Stimulated activated CD4-positive, alpha-beta T cell treated with anti-CD3 and anti-CD28 coated beads, Interleukin-1b, Interleukin-23, amount 100 ng/mL, for 4 hours (primary cell): ENCODE measurements at regions not wholly inside any gene's neighbourhood (a gene's known extent, or its start where the extent isn't known, plus 50 kb on each side); places are given as distances from the start of the nearest gene placed in this dataset.

Experiments
- DNase-seq, 2 donors: peaks; one replicate each; pipeline ENCODE4 v3.0.0-alpha.2; 2020; ENCODE audit warnings: low read depth in 2 of 2

DNA sequence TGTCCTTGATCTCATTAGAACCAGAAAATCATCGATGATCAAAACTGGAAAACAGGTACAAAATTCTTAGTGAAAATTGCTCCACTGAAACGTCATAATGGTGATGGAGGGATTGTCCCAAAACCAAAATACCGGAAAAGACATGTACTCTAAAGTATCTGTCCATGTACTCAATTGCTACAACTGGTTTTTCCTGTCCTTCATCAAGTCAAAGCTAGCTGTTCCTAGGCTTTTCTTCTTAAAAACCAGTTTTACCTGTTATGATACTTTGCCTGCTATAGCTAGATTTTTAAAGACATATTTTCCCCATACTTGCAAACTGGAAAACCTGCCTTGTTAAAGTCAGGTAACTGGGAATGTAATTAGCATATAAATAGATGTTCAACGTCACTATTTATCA, 50.5 kb upstream of the LRRC1 start:
- DNase-seq, result no peak

GRCh38 chr6:53741034-53741823, 53.6 kb upstream of the LRRC1 start:
- peak in 1 of 2 donors; percentile 2 for DNase-seq

DNA sequence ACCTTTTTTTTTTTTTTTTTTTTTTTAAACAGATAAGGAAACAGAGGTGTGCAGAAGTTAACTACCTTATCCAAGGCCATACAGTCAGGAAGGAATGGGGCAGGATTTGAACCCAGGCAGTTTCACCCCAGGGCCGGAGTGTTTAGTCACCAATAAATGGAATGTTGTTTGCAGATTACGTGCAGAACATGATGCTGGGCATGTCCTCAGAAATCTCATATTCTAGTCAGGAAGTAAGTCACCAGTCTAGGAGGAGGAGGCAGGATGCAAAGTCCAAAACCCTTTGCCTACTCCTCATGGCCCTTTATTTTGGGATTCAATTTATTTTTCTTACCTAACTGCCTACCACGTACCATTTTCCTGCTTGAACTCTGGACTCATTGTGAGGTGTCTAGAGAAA, 57.1 kb upstream of the LRRC1 start:
- DNase-seq, result no peak

- no peak for DNase-seq
Observed at GRCh38 chr6:53735896-53736295, 58.9 kb upstream of the LRRC1 start.

GRCh38 chr6:53734473-53735299, 60.1 kb upstream of the LRRC1 start:
- DNase-seq, result no peak

DNA sequence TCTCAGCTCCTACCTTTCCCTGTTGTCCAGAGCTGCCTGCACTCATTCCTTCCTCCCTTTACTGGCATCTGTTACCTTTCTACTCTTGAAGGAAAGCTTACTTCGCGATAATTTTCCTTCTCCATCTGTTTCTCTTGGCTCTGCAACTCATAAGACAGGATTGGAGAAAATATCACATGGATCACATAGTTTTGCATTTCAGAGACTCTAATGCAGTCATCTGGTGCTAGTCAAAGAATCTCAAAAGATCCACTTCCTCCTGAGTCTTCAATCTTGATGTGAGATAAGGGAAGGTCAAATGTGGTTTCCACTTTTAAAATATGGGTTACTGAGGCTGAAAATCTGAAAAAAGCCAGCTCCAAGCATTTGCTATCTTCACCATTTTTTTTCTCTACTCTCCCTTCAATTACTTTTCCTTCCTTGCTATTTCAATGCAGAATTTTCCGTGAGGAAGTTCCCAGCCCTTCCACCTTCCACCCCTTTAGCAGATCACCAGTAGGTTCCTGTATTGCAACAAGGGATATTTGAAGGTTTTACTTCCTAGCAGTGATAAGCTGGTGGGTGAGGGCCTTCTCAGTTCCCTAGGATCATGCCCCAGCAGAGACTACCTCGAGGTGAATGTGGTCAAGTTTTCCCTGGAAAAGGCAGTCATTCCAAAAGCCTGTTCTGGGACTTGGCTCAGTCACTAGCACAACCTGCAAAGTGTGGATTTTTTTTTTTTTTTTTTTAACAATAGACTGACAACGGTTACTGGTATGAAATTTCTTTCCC, 62.8 kb upstream of the LRRC1 start:
- DNase-seq, result no peak

GRCh38 chr6:53730767-53731166, 64.0 kb upstream of the LRRC1 start:
- no peak for DNase-seq

- DNase-seq, result peak; percentile 29 to 36
Observed at GRCh38 chr6:53728570-53729194, 63.1 kb upstream of the KLHL31 start.

DNA sequence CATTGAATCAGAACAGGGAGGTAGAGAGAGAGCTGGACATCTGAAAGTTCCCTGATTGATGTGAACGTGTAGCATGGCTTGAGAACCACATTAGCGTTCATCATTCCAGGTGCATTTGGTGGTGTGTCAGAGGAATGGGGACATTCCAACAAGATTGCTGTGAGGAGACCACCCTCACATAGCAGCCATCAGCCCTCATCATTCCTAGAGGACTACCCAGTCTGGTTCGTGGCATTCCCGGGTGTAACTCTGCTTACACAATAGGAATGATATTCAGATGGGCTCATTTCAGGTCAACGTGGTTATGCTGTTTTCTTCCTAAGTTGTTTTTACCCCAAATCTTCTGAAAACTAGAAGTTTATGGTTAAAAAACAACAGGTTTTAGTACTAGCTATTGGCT, 62.2 kb upstream of the KLHL31 start:
- DNase-seq, result no peak

DNA sequence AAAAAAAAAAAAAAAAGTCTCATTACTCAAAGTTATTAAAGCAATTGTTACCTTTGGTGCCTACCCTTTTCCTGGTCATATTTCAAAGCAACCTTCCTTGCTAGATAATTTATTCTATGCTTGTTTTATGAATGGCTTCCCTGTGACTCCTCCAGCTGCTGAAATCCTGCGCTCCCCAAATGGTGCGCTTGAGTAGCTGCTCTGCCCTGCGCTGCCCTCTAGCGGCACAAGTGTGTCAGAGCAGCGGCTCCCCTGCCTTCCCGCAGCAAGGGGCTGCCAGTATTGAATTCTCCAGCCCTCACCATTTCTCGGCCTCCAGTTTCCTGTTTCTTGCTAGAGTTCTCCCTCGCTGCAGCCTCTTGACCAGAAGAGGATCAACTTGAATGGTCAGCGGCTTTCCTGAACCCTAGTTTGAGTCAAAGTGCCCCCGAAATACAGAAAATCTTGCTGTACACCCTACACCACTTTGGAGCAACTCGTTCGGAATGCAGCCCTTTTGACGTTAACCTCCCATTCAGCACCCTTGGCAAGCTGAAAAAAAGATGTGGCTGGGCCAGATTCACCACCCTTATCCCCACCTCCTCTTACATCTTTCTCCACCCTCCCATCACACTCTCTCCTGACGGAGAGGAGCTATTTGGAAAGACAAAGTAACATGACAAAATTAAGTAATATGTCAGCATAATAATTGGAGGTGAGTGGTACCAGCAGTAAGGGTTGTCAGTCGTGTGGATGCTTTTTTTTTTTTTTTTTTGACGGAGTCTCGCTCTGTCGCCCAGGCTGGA, 60.4 kb upstream of the KLHL31 start:
- peak; percentile 68 to 71 for DNase-seq

DNA sequence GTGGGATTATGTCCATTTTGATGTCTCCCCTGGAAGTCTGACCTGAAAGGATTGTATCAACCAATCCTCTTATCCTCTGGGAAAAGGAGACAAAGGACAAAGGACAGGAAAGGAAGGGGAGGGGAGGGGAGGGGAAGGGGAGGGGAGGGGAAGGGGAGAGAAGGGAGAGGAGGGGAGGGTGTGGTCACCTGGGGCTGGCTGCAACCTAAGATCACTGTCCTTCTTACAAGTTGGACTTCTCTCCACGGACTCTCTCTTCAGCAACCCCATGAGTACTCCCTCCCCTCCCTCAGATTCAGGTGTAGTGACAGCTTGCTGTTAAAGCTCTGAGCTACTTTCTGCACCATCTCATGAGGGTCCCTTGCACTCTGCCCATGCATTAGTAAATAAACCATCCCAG, 58.9 kb upstream of the KLHL31 start:
- no peak for DNase-seq

DNA sequence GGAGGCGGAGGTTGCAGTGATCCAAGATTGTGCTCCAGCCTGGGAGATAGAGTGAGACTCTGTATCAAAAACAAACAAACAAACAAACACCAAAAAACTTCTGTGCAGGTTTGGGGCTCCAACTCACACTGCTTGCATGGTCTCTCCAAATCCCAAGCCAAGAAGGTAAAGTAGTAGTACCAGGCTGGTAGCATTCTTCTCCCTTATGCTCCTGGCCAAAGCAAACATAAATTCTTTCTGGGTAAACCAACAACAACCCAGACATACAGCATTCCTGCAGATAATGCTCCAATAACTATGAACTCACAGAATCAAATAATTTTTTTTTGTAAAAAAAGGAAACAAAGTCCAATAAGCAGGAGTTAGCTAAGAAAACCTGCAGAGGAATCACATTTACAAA, 57.8 kb upstream of the KLHL31 start:
- no peak for DNase-seq

DNA sequence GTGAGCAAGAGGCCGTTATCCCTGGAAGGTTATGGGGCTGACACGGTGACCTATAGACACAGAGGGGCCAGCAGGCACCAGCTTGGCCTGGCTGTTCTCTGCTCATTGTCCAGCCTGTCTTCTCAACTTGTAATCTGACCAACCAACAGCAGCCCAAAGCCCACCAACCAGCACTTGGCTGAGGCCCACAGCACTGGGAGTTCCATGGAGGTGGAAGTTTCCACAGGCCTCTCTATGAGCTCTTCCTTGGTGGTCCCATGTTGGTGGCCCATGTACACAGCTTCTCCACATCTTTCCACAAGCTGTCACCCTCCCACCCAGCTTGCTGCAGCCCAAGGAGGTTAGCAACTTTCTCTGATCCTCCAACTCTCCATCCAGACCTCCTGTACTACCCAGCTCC, 56.2 kb upstream of the KLHL31 start:
- no peak for DNase-seq

DNA sequence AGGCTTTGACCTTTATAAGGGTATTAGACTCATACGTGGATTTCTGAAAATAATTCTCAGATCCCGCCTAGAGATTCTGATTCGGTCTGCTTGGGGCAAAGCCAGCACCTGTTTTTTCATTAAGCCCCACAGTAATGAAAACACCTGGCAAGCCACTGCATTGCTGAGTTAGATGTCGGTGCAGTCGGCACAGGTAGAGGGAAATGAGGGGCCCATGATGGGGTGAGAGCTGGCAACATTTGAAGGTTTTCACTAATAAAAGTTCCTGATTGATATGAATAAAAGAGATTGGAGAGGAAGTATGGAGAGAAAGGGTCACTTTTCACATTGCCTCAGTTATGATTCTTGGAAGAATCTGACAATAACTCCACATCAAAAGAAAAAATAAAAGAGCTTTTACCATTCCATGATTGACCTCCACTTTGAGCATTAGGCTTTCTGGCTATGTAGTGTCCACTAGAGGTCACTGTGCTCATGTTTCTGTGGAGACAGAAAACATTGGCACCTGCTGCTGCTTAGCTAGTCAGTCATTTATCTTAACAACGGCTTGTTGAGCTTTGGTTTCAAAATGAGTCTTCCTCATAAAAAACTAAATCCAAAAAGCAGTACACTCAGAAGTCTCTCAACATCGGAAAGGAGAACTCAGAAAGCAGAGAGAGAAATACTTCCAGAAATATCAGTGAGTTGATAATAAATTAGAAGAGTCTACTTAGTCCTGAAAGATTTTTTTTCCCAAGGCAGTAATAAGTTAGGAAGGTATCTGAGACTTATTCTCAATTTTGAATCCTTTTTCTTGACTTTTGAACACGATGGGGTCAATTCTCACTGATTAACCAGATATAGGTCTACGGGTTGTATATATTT, 53.3 kb upstream of the KLHL31 start:
- peak in 1 of 2 donors; percentile 15 for DNase-seq

GRCh38 chr6:53717566-53717965, 52.0 kb upstream of the KLHL31 start:
- DNase-seq, result no peak

DNA sequence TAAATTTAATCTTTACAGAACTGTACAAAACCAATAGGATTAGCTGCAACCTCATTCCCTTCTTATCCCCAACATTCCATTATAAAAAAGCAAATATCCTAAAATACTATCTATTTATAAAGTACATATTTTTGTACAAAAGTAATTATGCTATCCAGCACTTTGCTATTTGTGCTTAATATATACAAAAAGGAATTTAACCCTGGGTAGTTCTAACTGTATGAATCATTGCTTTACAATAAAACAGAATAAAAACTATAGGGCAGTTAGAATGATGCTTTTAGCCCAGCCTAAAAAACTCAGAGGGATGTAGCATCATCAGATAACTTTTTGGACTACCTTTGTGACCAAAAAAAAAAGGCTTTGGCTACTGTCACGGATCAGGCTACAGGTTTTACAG, 49.9 kb upstream of the KLHL31 start:
- no peak for DNase-seq
